Choroid plexus epithelial cell (primary cell): ENCODE measurements at regions not wholly inside any gene's neighbourhood (a gene's known extent, or its start where the extent isn't known, plus 50 kb on each side); places are given as distances from the start of the nearest gene placed in this dataset.

Experiments
- DNase-seq: peaks from one replicate; pipeline ENCODE4 v3.0.0-alpha.2; 2010; ENCODE audit warnings: low read depth
- H3K4me3 ChIP-seq: 2 replicates; pipeline ENCODE4 v1.5.1; 2011; ENCODE audit warnings: low read depth, mild to moderate bottlenecking, control low read depth, low read length, moderate library complexity
- CTCF ChIP-seq: conservative IDR thresholded peaks from 2 replicates; pipeline ENCODE4 v1.5.1; 2011; ENCODE audit warnings: low read depth, mild to moderate bottlenecking, control low read depth, inconsistent platforms, low read length, moderate library complexity

DNA sequence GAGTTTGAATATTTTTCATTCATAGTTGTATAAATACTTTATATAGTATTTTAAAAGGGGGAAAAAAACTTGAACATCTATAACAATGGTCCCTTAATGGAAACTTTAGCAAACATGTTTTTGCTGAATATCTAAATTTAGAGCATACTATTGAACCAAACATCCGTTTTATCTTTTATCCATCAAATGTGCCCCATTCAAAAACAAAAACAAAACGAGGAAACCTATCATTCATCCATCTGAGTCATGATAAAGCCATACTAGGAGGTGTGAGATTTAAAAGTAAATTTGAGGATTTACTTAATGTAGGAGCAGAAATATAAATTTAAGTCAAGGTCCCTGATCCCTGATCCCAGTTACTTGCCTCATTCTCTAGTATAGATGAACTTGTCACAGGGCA lies 463.6 kb upstream of the MDFIC2 start:
- TF ChIP-seq CTCF, result no peak
- DNase-seq, result no peak
- H3K4me3 ChIP-seq, result no peak overlapping the region

DNA sequence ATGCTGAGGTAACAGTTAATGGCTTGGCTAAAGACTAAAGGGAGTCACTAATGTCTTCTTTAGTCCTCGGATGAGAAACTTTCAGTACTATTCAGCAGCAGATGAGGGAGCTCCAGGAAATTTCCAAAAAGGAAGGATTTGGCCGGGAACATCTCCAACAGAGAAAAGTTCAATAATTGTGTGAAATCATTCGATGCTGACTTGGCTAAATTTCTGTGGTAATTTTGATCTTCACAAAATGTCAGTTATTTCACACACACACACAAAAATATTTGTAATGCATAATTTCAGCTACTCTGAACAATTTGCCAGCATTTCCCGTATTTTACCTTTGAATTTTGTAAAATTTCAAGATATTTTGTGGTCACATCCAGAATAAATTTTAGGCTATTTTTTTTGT lies 462.8 kb upstream of the MDFIC2 start:
- DNase-seq, result no peak
- no peak overlapping the region for H3K4me3 ChIP-seq
- TF ChIP-seq CTCF, result no peak

DNA sequence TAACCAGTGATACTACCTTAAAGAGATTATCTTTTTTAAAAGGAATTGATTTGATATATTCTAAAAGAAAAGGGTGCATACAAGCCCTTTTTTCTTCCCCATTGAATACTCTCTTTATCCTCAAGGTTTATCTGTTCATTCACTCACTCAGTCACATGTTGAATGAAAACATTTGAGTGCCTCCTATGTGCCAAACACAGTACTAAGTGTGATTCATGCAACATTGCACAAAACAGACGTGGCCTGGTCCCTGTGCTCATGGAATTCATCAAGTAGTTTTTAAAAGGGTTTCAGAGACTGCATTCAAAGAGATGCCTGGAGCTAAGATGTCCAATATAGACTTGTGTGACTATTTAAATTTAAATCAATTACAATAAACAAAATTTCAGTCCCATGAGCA lies 462.2 kb upstream of the MDFIC2 start:
- no peak for TF ChIP-seq CTCF
- DNase-seq, result no peak
- H3K4me3 ChIP-seq, result no peak overlapping the region

- no peak overlapping the region for H3K4me3 ChIP-seq
- TF ChIP-seq CTCF, result no peak
- peak; percentile 49 for DNase-seq
These were observed 459.1 kb upstream of the MDFIC2 start for GRCh38 chr3:70771426-70772147.

GRCh38 chr3:70770650-70771049 lies 458.2 kb upstream of the MDFIC2 start:
- no peak for TF ChIP-seq CTCF
- no peak overlapping the region for H3K4me3 ChIP-seq
- DNase-seq, result no peak

GRCh38 chr3:70766301-70766700 lies 453.9 kb upstream of the MDFIC2 start:
- DNase-seq, result no peak
- no peak overlapping the region for H3K4me3 ChIP-seq
- no peak for TF ChIP-seq CTCF

DNA sequence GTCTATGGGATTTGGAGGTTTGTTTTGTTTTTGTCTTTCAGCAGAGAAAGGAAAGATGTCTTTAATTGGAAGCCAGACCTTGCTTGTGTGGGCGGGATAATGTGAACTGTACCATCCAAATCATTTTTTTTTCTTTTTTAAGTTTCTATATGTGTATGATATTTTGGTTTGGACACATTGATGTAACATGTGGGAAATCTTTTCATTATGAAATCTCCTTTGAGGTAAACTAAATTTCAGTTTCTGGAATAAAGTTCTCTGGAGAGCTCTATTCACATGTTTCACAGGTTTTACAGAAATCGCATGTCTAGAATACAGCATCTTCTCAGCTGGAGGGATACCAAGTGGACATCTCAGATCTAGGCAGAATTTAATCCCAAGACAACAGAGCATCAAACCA lies 451.5 kb upstream of the MDFIC2 start:
- H3K4me3 ChIP-seq, result no peak overlapping the region
- no peak for TF ChIP-seq CTCF
- DNase-seq, result no peak
